GM21786 (cell line): ENCODE measurements at regions not wholly inside any gene's neighbourhood (a gene's known extent, or its start where the extent isn't known, plus 50 kb on each side); places are given as distances from the start of the nearest gene placed in this dataset.
"Not testable (repeated sequence)": the region's sequence is repeated elsewhere in the genome, so short reads cannot be mapped to it uniquely, and the experiment has no call there.

Source experiments
- ATAC-seq: cut with Tn5 transposase; IDR thresholded peaks from one replicate; pipeline ENCODE4 v1.9.1; 2021; ENCODE audit not compliant: unreplicated experiment

DNA sequence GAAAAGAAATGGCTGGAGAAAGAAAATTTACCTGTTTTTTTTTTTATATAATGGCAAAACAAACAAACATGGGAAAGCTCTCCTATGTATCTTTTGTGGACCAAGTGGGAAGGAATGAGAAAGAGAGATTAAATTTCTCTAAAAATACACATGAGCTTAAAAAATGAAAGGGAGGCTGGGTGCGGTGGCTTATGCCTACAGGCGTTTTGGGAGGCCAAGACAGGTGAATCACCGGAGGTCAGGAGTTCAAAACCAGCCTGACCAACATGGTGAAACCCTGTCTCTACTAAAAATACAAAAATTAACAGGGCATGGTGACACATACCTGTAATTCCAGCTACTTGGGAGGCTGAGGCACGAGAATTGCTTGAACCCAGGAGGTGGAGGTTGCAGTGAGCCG, 388.0 kb downstream of the TFAP2B start:
- ATAC-seq = not testable (repeated sequence)

DNA sequence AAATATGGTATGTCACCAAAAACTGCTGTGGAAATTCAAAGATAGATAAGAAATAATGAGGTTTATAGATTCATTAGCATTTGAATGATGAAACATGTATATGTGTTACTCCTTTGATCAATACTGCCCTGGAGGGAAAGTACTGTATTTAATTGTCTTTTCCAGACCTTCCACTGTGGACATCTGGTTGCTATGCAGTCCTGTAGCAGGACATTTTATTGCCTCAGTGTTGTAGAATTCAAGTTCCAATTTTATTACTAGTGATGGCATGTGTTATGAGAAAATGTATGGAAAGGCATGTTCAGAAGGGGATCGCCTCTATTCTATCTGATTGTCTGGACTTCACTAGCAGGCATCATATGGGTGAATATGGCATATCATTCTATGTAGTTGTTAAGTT, 391.0 kb downstream of the TFAP2B start:
- ATAC-seq = no peak

DNA sequence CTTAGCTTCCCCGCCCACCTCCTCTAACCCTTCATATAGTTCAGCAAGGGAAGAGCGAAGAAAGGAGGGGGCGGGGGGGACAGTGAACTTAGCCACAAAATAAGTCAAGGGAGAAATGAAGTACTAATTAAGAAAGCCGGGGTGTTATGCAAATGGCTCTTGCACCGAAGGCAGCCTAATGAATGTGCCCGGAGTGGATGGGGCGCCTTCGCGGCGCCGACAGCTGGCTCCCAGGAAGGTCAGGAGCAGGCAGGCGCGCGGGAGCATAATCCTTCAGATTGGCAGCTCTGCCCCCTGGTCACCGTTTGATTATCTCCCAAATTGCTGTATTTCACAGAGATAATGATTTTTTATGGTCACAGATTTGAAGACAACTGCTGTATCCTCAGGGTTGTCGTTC, 395.1 kb downstream of the TFAP2B start:
- ATAC-seq = no peak

DNA sequence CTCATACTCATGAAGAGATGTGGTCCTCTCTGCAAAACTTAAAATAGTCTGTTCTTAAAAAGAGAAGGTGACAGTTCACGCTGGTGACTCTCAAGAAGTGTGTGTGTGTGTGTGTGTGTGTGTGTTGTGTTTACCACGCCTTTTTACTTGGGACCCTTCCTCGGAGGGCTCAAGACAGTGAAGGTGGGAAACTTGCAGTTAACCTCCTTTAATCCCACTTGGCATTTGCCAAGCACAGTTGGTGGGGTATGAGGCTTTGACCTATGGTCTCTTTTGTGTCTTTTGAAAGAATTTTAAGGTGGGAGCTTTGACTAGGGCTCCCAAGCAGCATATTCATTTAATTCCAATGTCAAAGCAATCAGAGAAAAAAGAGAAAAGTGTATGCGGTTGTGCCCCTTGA, 395.8 kb downstream of the TFAP2B start:
- ATAC-seq = no peak

DNA sequence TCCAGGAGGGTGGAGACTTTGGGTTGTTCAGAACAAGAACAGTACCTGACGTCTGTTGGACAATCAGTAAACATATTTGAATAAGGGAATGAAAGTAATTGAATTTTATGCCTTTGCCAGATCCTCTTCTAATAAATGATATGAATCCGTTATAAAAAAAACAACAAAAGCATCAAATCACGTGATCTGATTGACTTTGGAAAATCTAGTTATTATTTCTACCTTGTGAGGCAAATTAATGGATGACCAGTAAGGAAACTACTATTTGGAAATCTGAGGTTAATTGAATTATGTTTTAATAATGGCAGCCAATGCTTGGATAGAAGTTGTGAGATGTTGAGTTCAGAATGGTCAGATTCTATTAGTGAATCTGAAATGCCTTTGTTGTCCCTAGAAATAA, 399.5 kb downstream of the TFAP2B start:
- no peak for ATAC-seq

DNA sequence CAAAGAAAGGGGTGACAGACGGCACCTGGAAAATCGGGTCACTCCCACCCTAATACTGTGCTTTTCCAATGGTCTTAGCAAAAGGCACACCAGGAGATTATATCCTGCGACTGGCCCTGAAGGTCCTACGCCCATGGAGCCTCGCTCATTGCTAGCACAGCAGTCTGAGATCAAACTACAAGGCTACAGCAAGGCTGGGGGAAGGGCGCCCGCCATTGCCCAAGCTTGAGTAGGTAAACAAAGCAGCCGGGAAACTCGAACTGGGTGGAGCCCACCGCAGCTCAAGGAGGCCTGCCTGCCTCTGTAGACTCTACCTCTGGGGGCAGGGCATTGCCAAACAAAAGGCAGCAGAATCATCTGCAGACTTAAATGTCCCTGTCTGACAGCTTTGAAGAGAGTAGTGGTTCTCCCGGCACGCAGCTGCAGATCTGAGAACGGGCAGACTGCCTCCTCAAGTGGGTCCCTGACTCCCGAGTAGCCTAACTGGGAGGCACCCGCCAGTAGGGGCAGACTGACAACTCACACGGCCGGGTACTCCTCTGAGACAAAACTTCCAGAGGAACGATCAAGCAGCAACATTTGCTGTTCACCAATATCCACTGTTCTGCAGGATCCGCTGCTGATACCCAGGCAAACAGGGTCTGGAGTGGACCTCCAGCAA, 406.0 kb downstream of the TFAP2B start:
- ATAC-seq = not testable (repeated sequence)

DNA sequence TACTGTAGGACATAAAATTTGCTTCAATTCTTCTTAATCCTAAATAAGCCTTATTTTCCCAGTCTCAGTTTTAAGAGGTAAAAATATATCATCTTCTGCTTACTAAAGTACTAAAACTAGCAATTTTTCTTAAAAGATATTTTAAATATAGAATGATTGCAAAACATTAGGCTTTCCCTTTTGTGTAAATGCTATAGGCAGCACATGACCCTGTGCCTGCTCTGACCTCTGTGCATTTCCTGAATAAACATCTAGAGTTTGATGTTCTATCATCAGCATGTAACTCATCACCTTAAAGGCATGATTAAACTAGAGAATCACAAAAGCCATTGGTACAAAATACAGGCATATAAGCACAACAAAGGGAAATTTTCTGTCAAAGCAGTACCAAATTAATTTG, 422.7 kb downstream of the TFAP2B start:
- ATAC-seq = no peak

DNA sequence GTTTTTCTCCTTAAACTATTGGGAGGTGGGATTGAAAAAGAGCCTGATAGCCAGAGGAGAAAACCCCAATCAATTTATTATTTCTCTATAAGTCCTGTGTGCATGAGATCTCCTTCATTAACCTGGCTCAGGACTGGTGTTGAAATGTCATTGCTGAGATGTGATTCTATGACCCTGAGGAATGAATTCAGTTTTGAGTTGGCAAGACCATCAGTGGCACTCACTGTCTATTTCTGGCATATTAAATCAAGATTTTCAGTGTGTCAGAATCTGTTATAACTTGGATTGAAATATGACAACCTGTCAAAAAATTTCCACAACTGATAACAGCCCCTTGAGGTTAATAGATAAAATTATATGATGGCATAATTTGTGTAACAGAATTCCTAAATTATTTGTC, 431.1 kb downstream of the TFAP2B start:
- no peak for ATAC-seq

DNA sequence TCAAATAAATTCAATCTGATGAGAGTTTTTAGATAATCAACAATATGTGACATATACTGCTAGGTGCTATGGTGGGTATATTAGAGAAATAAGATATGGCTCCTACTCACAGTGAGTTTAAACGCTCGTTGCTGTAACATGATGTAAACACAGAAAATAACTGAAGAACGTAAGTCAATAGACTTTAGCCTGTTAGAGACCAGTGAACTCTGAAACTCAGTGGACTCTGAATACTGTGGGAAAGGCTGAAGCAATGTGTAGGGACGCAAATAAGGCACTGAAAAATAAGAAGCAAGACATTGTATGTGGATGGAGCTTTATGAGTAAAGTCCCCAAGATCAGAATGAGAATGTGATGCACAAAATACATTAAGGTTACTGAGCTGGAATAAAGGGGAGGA, 431.6 kb downstream of the TFAP2B start:
- no peak for ATAC-seq

DNA sequence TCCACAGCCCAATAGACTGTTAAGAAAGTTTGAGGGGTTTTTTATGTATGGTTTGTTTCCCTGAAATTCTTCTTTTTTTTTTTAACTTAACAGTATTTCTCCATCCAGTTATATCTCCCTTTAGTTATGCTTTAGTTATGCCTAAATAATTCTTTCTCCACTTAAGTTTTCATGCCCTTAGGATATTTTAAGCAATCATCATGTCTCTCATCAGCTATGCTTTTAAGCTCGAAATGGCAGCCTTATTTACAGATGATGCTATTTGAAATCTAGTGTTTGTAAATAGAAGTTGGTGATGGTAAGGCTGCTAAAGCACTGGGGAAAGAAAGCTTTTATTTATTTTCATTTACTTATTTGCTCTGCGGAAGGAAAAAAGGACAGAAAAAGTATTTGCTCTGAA, 439.3 kb downstream of the TFAP2B start:
- ATAC-seq = no peak

DNA sequence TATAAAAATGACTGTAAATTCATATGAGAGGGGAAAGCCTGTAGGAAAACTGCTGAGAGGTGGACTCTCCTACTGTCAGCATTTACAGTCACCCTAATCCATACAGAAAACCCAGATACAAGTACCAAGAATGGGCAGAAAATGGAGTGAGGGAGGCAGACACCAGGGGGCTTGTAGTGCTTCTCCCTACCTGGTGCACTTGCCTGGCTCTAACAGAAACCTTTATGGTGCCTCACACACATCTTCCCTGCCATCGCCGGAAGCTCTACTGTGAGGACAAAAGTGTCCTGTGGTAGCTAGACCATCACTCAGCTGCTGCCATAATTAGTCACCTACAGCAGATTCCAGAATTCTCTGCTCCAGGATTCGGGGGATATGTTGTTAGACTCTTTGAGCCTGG, 441.3 kb downstream of the TFAP2B start:
- no peak for ATAC-seq

DNA sequence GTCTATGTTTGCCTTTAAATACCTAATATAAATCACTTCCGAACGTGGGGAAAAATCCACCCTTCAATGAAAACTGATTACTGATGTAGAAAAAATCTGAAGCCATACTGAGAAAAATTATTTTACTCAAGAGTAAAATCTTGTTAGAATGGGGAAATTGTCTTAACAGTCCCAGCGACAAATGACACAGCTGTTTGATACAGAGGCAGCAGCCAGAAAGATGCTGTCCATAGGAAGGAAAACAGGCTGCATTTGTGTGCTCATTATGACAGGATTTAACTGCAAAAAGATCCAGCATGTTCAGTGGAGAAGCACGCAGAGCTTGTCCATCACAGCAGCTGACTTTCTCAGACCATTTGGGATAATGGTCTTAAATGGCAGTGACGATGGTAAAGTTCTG, 443.0 kb downstream of the TFAP2B start:
- no peak for ATAC-seq

DNA sequence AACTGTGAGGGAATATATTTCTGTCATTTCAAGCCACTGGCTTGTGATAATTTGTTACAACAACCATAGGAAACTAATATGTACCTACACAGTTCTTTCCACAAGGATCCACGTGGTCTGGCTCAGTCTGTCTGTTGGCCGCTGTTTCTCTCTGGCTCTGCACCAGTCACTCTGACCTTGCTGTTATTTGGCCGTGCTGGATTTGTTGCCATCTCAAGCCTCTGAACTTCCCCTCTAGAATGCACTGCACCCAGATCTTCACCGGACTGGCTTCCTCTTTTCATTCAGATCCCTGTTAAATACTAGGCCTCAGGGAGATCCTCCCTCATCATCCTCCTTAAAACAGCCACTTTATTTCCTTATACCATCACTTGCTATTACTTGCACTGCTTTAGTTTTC, 446.8 kb downstream of the TFAP2B start:
- no peak for ATAC-seq

DNA sequence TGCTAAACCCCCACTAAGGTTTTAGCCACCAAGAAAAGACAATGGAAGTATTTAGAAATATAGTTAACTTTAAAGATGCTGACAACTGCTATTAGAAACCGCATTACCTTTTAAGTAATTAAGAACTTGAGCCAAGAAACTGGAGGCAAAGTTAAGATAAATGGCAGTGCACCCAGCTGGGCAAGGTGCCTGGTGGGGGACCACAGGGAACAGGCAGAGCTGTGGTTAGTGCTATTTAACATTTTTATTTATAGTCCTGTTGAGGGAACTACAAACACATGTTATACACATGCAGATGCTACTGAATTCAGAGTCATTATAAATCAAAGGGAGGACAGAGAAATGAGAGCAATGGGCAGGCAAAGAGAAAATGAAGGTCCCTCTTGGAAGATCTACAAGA, 447.9 kb downstream of the TFAP2B start:
- no peak for ATAC-seq

DNA sequence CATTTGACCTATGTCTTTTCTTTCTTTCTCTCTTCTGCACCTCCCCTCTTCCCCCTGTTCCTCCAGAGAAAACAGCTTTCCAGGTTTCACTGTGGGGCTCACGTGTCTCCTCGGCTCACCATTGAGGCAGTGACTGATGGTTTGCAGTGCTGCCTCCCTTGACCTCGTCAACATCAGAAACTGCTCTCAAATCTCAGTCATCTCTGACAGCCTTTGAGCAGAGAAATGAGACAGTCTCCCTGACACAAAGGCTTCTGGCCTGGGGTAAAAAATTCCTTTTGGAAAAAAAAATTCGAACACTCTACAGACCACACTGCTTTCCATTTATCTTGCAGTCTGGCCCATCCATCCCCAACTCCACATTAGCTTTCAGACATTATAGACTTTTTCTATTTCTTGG, 450.0 kb downstream of the TFAP2B start:
- ATAC-seq = no peak

DNA sequence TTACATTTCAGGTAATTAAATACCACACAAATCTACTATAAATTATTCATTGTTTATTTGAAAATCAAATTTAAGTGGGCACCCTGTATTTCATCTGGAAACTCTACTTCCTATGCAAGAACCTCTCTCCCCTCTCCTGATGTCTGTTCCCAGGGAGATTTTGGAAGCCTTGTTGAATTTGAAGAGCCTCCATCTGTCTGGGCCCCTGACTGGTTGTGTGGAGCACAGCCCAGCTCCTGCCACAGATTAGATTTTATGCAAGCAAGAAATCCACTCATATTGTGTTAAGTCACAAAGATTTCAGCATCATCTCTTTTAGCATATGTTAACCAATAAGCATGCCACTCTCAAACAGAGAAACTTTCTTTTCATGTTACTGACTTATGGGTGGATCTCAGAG, 451.2 kb downstream of the TFAP2B start:
- ATAC-seq = no peak

DNA sequence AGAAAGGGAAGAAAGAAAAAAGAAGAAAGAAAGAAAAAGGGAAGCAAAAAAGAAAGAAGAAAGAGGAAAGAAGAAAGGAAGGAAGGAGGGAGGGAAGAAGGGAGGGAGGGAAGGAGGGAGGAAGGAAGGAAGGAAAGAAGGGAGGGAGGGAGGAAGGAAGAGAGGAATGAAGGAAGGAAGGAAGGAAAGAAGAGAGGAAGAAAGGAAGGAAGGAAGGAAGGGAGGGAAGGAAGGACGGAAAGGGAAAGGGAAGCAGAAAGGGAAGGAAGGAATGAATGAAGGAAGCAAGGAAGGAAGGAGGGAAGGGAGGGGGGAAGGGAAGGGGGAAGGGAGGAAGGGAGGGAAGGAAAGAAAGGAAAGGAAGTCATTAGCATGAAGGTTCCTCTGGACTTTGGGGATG, 452.9 kb downstream of the TFAP2B start:
- ATAC-seq = no peak

DNA sequence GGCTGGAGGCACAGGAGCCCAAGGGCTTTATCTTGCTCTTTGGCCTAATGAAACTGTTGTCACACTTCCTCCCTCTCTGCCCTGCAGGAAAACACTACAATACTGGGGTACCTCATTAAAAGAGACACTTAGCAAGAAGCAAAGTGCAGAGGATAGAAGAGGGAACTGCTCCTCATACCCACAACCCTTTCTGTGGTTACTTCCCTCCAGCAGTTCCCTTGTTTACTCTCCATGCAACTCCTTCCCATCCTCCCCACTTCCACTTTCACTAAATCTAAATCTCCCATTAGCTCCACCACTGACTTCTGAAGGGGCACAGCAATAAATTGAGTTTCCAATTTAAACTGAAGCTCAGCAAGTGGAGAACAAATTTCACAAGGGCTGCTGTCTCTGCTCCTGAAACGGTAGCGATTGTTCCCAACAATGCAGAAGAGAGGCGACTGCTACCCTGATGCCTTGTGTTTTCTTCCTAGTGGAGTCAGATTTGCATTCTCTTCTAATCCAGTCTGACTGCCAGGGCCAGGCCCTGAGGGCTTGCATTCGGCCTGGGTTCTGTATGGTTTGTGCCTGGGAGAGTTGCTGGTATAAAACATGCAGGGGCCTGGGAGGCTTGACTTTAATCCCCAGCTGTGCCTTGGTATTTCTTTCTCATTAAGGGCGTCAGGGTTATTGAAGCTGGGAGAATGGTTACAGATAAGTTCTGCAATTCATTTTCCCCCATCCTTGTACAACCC, 454.7 kb downstream of the TFAP2B start:
- ATAC-seq = no peak

DNA sequence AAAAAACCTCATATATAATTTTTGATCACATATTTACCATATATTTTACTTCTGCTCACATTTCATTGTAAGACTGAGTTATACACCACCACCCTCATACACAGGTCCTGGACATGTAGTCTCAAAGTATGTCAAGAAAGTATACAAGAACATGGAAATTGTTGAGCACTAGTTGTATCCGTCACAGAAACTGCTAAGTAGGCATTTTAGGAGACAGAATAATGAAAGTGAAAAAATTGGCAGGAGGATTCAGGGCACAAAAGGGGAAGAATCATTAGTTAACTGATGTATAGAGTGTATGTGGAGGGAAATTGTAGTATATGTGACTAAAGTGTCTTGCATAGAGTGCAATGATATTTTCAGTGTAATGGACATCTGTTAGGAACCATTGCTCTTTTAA, 458.8 kb downstream of the TFAP2B start:
- no peak for ATAC-seq

DNA sequence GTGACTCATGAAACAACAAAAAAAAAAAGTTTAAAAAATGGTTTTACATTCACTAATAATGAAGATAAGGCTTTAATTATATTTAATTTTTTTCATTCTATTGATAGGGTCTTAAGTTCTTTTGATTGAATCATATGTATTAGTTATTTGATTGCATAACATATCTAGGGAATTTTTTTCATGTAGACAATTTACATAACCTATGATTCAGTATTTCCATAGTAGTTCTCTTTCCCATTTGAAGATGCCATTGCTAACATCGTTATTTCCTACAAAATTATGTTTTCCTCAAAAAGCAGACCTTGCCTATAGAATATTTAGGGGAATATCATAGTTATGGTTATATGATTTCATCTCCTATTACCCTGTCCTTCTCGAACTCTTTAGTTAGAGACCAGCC, 463.4 kb downstream of the TFAP2B start:
- ATAC-seq = no peak

DNA sequence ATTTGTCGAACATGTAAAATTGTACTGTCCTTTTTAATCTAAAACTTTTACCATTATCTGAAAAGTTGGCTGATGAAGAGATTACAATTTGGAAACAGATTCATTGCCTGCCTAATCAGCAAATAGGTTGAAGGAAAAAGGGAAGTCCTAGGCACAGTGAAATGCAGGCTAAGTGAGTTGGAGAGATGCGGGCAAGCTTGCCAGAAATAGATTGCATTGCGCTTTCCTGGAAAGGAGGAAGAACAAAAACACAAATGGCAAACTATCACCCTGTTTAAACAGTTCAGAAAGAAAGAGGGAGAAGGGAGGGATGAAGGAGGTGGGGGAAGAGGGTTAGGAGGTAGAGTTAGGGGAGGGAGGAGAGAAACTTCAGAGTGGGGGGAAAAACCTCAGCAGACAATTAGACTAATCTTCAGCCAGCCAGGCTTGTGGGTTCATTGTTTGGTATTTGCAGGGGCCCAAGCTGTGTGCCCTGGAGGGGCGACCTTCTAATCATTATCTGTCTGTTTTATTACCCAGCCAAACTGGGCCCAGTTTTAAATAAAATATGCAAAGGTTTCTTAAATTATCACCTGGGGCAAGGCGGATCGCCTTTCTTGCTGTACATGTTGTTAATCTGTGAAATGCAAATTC, 465.2 kb downstream of the TFAP2B start:
- no peak for ATAC-seq

DNA sequence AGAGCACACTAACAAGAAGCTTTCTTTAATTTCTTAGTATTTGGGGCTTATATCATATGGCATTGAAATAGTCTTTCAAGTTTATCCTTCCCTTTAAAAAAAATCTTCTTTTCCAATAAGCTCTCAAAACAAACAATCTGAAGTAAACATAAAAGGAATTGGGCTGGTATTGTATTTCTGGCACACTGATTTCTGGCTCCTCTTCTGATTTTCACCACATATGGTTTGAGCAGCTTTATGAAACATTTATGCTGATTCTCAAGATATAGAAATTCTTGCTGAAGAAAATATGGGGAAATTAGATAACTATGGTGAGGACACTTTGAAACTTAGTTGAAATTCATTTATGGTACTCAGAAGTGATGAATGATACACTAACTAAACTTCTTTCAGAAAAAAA, 467.2 kb downstream of the TFAP2B start:
- ATAC-seq = no peak

DNA sequence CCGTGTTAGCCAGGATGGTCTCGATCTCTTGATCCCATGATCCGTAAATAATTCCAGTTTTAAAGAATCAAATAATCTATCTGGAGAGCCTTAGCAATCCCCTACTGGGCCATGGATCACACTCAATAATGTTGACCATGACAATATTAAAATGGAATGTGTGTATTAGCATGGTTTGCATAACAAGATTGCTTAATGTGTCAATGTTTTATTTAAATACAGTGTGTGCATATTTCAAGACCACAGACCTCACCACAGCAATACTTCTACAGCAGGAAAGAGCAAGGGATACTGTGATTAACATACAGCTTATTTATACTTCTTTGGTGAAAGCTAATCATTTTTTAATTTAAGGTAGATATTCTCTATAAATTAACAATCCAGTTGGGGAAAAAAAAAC, 470.4 kb downstream of the TFAP2B start:
- ATAC-seq = no peak
